IMR-90 (cell line): ENCODE measurements at regions not wholly inside any gene's neighbourhood (a gene's known extent, or its start where the extent isn't known, plus 50 kb on each side); places are given as distances from the start of the nearest gene placed in this dataset.

Experiments used
- ATAC-seq: fragments of 200-7000 bp; cut with Tn5 transposase; 2 replicates; pipeline ENCODE4 v1.9.1; 2020; ENCODE audit warnings: low read depth, mild to moderate bottlenecking, moderate library complexity
- BruUV-seq: library from RNA; stranded (reverse); fragments of 400-500 nt; replicated peaks from 2 replicates; lab custom pipeline; 2021; lab: Mats Ljungman, UMichigan
- CTCF ChIA-PET: fragments of 300-600 bp; formaldehyde crosslinking; extraction: SDS; loops from one replicate; lab custom pipeline; 2021; ENCODE audit warnings: antibody characterized with exemption; lab: Yijun Ruan, JAX
- POLR2A ChIA-PET: fragments of 300-600 bp; sonication (Branson Sonifier 250); formaldehyde crosslinking; loops from one replicate; lab custom pipeline; 2022; ENCODE audit warnings: antibody characterized with exemption; ENCODE audit not compliant: unreplicated experiment; lab: Charles Lee
- DNase-seq: peaks from one replicate; pipeline ENCODE4 v3.0.0; 2013
- H2AFZ ChIP-seq: replicated peaks from 2 replicates; pipeline ENCODE3; 2013; ENCODE audit warnings: low read length, mild to moderate bottlenecking; ENCODE audit not compliant: poor library complexity
- H2AK5ac ChIP-seq: 2 replicates; pipeline ENCODE4 v1.6.1; 2013; ENCODE audit warnings: low read depth, low read length, inconsistent platforms
- H2AK9ac ChIP-seq: replicated peaks from 2 replicates; pipeline ENCODE3; 2013; ENCODE audit warnings: mild to moderate bottlenecking, low read depth, low read length, moderate library complexity; ENCODE audit not compliant: poor library complexity
- H2BK120ac ChIP-seq: 2 replicates; pipeline ENCODE4 v1.6.1; 2013; ENCODE audit warnings: low read depth, low read length, inconsistent platforms
- H2BK15ac ChIP-seq: 3 replicates; pipeline ENCODE4 v1.6.1; 2013; ENCODE audit warnings: low read depth, low read length, inconsistent platforms
- H2BK20ac ChIP-seq: 2 replicates; pipeline ENCODE4 v1.6.1; 2013; ENCODE audit warnings: low read depth, mild to moderate bottlenecking, inconsistent platforms, low read length, moderate library complexity
- H2BK5ac ChIP-seq: 2 replicates; pipeline ENCODE4 v1.6.1; 2013; ENCODE audit warnings: mild to moderate bottlenecking, low read depth, low read length, inconsistent platforms; ENCODE audit not compliant: poor library complexity, severe bottlenecking
- H3K14ac ChIP-seq: replicated peaks from 2 replicates; pipeline ENCODE4 v1.6.1; 2013; ENCODE audit warnings: low read depth, low read length, inconsistent platforms
- H3K18ac ChIP-seq: 2 replicates; pipeline ENCODE4 v1.6.1; 2013; ENCODE audit warnings: low read depth, low read length, control low read depth
- H3K23ac ChIP-seq: 2 replicates; pipeline ENCODE4 v1.6.1; 2013; ENCODE audit warnings: low read depth, low read length, inconsistent platforms
- H3K27ac ChIP-seq: 2 replicates; pipeline ENCODE4 v1.5.1; 2013; ENCODE audit warnings: mild to moderate bottlenecking, control low read depth, low read length; ENCODE audit not compliant: insufficient read depth
- H3K27me3 ChIP-seq: 2 replicates; pipeline ENCODE4 v1.6.1; 2013; ENCODE audit warnings: low read length; ENCODE audit not compliant: control insufficient read depth, insufficient read depth
- H3K36me3 ChIP-seq: 2 replicates; pipeline ENCODE4 v1.6.1; 2013; ENCODE audit warnings: low read length, mixed read lengths; ENCODE audit not compliant: control insufficient read depth, insufficient read depth
- H3K4ac ChIP-seq: 2 replicates; pipeline ENCODE4 v1.6.1; 2013; ENCODE audit warnings: low read depth, low read length, inconsistent platforms
- H3K4me1 ChIP-seq: 2 replicates; pipeline ENCODE4 v1.6.1; 2013; ENCODE audit warnings: low read length, mixed read lengths; ENCODE audit not compliant: control insufficient read depth, insufficient read depth
- H3K4me2 ChIP-seq: 2 replicates; pipeline ENCODE4 v1.6.1; 2013; ENCODE audit warnings: low read depth, mild to moderate bottlenecking, control low read depth, low read length, moderate library complexity
- H3K4me3 ChIP-seq: 2 replicates; pipeline ENCODE4 v1.5.1; 2013; ENCODE audit warnings: low read depth, mild to moderate bottlenecking, control low read depth, low read length, moderate library complexity; ENCODE audit not compliant: insufficient read depth
- H3K56ac ChIP-seq: 2 replicates; pipeline ENCODE4 v1.6.1; 2013; ENCODE audit warnings: low read length, inconsistent platforms; ENCODE audit not compliant: insufficient read depth; ENCODE audit errors: extremely low read depth
- H3K79me1 ChIP-seq, 2 experiments: 2 replicates each; pipeline ENCODE4 v1.6.1; 2013; ENCODE audit warnings: low read length in 2 of 2, inconsistent platforms in 1 of 2, low read depth in 1 of 2
- H3K9ac ChIP-seq: 2 replicates; pipeline ENCODE4 v1.6.1; 2013; ENCODE audit warnings: low read depth, low read length, control low read depth
- H3K9me1 ChIP-seq: 2 replicates; pipeline ENCODE4 v1.6.1; 2013; ENCODE audit warnings: low read length, inconsistent platforms; ENCODE audit not compliant: insufficient read depth
- H3K9me3 ChIP-seq: 2 replicates; pipeline ENCODE4 v1.6.1; 2013; ENCODE audit warnings: low read length; ENCODE audit not compliant: control insufficient read depth, insufficient read depth
- H4K20me1 ChIP-seq: 2 replicates; pipeline ENCODE4 v1.6.1; 2013; ENCODE audit warnings: low read length, inconsistent platforms; ENCODE audit not compliant: insufficient read depth
- H4K5ac ChIP-seq: 2 replicates; pipeline ENCODE4 v1.6.1; 2013; ENCODE audit warnings: mild to moderate bottlenecking, low read depth, low read length, control low read depth
- H4K8ac ChIP-seq, 2 experiments: 2 replicates each; pipeline ENCODE4 v1.6.1; 2013; ENCODE audit warnings: low read depth in 2 of 2, low read length in 2 of 2, control low read depth in 1 of 2, inconsistent platforms in 1 of 2
- H4K91ac ChIP-seq: 2 replicates; pipeline ENCODE4 v1.6.1; 2013; ENCODE audit warnings: low read depth, low read length, inconsistent platforms; ENCODE audit not compliant: insufficient read depth
- BHLHE40 ChIP-seq: fragments of 150-350 bp; IDR thresholded peaks from 2 replicates; pipeline ENCODE4 v1.6.1; 2016; ENCODE audit warnings: mild to moderate bottlenecking, low read depth, low read length
- CHD1 ChIP-seq: IDR thresholded peaks from 2 replicates; pipeline ENCODE4 v1.6.1; 2012; ENCODE audit warnings: low read depth, low read length, improper control_type of control experiment
- FOS ChIP-seq: fragments of 150-350 bp; IDR thresholded peaks from 2 replicates; pipeline ENCODE4 v1.6.1; 2016; ENCODE audit warnings: low read depth, low read length
- MAFK ChIP-seq: IDR thresholded peaks from 2 replicates; pipeline ENCODE4 v1.6.1; 2012; ENCODE audit warnings: low read depth, low read length, improper control_type of control experiment
- MAZ ChIP-seq: IDR thresholded peaks from 2 replicates; pipeline ENCODE4 v1.6.1; 2012; ENCODE audit warnings: low read depth, mild to moderate bottlenecking, low read length, improper control_type of control experiment, moderate library complexity, borderline replicate concordance
- NFE2L2 ChIP-seq: fragments of 150-350 bp; IDR thresholded peaks from 2 replicates; pipeline ENCODE4 v1.6.1; 2016; ENCODE audit warnings: low read depth, mild to moderate bottlenecking, low read length
- POLR2A ChIP-seq: IDR thresholded peaks from 2 replicates; pipeline ENCODE4 v1.6.1; 2012; ENCODE audit warnings: mild to moderate bottlenecking, low read depth, low read length
- RFX5 ChIP-seq: IDR thresholded peaks from 2 replicates; pipeline ENCODE4 v1.8.0; 2012; ENCODE audit warnings: low read depth, mild to moderate bottlenecking, low read length, moderate library complexity
- SMC3 ChIP-seq: fragments of 150-350 bp; IDR thresholded peaks from 2 replicates; pipeline ENCODE4 v1.6.1; 2016; ENCODE audit warnings: low read depth, mild to moderate bottlenecking, antibody characterized with exemption, low read length, moderate library complexity
- WGBS, 2 experiments: methylation state at CpG; one replicate each; pipeline versions ENCODE4 v1.1.5 to v1.1.7; 2013; ENCODE audit warnings: missing lambda C conversion rate in 2 of 2; ENCODE audit not compliant: insufficient read length in 1 of 2; ENCODE audit errors: extremely low coverage in 2 of 2; 5-methylcytosine and 5-hydroxymethylcytosine counted together
- dilution Hi-C: fragments of 300-500 bp; cut with HindIII; formaldehyde crosslinking; loops from one replicate; pipeline ENCODE4 v1.14.3; 2018; ENCODE audit warnings: low sequenced_read_pairs; ENCODE audit not compliant: unreplicated experiment
- in situ Hi-C: fragments of 300-500 bp; cut with MboI; formaldehyde crosslinking; loops from 3 replicates; pipeline ENCODE4 v1.14.3; 2019; ENCODE audit warnings: low sequenced_read_pairs, inconsistent platforms, mixed read lengths
- intact Hi-C: fragments of 100-400 bp; cut with micrococcal nuclease; formaldehyde crosslinking; loops from 2 replicates; pipeline ENCODE4 v1.10.0; 2022
- TF ChIP-seq, protein P1 (sequence below): fragments of 150-350 bp; IDR thresholded peaks from 2 replicates; pipeline ENCODE4 v1.6.1; 2016; ENCODE audit warnings: low read depth, mild to moderate bottlenecking, low read length, moderate library complexity, borderline replicate concordance
- TF ChIP-seq, protein P2 (sequence below): fragments of 150-350 bp; IDR thresholded peaks from 2 replicates; pipeline ENCODE4 v1.6.1; 2017; ENCODE audit warnings: mild to moderate bottlenecking, antibody characterized with exemption, low read length, low read depth
- TF ChIP-seq, protein P3 (sequence below): conservative IDR thresholded peaks from 2 replicates; pipeline ENCODE4 v1.5.1; 2012; ENCODE audit warnings: mild to moderate bottlenecking, low read depth, low read length, improper control_type of control experiment

DNA sequence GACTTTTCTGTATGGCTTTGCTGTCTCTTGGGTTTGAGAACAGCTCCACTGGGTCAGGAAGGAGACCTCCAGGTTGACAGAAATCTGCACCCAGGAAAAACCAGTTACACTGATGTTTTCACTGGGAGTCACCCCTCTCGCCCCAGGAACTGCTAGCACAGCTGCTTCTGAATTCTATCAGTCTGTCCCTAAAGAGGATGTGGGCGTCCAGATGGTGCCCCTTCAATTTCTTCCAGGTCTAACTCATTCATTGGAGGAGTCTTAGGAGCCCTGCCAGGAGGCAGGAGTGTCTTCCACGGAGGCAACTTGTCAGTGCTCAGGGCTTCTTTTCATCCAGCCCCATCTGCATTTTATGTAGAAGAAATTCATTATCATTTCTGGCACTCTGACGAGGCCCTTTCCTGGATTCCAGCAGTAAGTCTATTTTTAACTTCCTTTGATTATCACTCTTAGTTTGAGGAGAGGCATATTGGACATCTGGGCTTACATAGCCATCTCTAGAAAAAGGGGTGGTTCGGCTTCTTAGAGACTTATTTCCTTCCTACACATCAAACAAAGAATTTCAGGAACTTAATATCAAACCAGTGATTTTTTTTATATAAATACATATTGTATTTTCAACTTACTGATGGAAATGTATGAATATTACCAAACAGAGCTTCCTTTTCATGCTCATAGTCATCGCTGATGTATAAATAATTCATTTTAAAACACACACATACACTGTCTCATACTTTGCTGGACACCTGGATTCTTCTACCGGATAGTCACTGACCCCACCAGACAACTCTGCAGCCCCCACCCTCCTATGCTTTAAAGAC lies 148.8 kb downstream of the IRX2 start:
- BruUV-seq, result no TSS peak
- H3K9me3 ChIP-seq, result peaks cover 15% of the 10 kb centered on the region
- no peak overlapping the region for H4K5ac ChIP-seq
- H3K9ac ChIP-seq, result no peak overlapping the region
- no peak overlapping the region for H2AFZ ChIP-seq
- no peak overlapping the region for H3K14ac ChIP-seq
- H3K23ac ChIP-seq, result no peak overlapping the region
- H3K18ac ChIP-seq, result no peak overlapping the region
- no peak for ATAC-seq
- no CpG with 5 or more reads among the region's 7 CpGs for WGBS, 2 experiments
- TF ChIP-seq, protein P1, sequence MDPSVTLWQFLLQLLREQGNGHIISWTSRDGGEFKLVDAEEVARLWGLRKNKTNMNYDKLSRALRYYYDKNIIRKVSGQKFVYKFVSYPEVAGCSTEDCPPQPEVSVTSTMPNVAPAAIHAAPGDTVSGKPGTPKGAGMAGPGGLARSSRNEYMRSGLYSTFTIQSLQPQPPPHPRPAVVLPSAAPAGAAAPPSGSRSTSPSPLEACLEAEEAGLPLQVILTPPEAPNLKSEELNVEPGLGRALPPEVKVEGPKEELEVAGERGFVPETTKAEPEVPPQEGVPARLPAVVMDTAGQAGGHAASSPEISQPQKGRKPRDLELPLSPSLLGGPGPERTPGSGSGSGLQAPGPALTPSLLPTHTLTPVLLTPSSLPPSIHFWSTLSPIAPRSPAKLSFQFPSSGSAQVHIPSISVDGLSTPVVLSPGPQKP, result no peak
- TF ChIP-seq SMC3, result no peak
- TF ChIP-seq, protein P2, sequence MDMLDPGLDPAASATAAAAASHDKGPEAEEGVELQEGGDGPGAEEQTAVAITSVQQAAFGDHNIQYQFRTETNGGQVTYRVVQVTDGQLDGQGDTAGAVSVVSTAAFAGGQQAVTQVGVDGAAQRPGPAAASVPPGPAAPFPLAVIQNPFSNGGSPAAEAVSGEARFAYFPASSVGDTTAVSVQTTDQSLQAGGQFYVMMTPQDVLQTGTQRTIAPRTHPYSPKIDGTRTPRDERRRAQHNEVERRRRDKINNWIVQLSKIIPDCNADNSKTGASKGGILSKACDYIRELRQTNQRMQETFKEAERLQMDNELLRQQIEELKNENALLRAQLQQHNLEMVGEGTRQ, result no peak
- no peak for TF ChIP-seq BHLHE40
- TF ChIP-seq POLR2A, result no peak
- no peak for TF ChIP-seq MAZ
- no peak for TF ChIP-seq CHD1
- TF ChIP-seq, protein P3, sequence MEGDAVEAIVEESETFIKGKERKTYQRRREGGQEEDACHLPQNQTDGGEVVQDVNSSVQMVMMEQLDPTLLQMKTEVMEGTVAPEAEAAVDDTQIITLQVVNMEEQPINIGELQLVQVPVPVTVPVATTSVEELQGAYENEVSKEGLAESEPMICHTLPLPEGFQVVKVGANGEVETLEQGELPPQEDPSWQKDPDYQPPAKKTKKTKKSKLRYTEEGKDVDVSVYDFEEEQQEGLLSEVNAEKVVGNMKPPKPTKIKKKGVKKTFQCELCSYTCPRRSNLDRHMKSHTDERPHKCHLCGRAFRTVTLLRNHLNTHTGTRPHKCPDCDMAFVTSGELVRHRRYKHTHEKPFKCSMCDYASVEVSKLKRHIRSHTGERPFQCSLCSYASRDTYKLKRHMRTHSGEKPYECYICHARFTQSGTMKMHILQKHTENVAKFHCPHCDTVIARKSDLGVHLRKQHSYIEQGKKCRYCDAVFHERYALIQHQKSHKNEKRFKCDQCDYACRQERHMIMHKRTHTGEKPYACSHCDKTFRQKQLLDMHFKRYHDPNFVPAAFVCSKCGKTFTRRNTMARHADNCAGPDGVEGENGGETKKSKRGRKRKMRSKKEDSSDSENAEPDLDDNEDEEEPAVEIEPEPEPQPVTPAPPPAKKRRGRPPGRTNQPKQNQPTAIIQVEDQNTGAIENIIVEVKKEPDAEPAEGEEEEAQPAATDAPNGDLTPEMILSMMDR, result no peak
- no peak for TF ChIP-seq NFE2L2
- TF ChIP-seq RFX5, result no peak
- no peak for TF ChIP-seq FOS
- TF ChIP-seq MAFK, result no peak
- H3K27me3 ChIP-seq, result no peaks in the 10 kb centered on the region
- dilution Hi-C loops (no loop called here), intact Hi-C loops (no loop called here), in situ Hi-C loops (no loop called here)
- no peak for DNase-seq
- no peaks in the 10 kb centered on the region for H3K9me1 ChIP-seq
- H2AK9ac ChIP-seq, result no peak overlapping the region
- H2BK120ac ChIP-seq, result no peak overlapping the region
- ChIA-PET CTCF (no interaction called here), POLR2A (no interaction called here)
- no peak overlapping the region for H3K4me3 ChIP-seq
- no peaks in the 10 kb centered on the region for H3K79me1 ChIP-seq
- H3K27ac ChIP-seq, result no peak overlapping the region
- H2AK5ac ChIP-seq, result no peak overlapping the region
- H2BK20ac ChIP-seq, result no peak overlapping the region
- no peak overlapping the region for H2BK15ac ChIP-seq
- H4K91ac ChIP-seq, result no peak overlapping the region
- H3K56ac ChIP-seq, result no peak overlapping the region
- no peak overlapping the region for H3K4me2 ChIP-seq
- no peaks in the 10 kb centered on the region for H3K36me3 ChIP-seq
- H2BK5ac ChIP-seq, result no peak overlapping the region
- H3K4me1 ChIP-seq, result no peaks in the 10 kb centered on the region
- H3K4ac ChIP-seq, result no peak overlapping the region
- H4K8ac ChIP-seq, result no peak overlapping the region
- H4K20me1 ChIP-seq, result no peaks in the 10 kb centered on the region
